ENCODE measurements at regions not wholly inside any gene's neighbourhood (a gene's known extent, or its start where the extent isn't known, plus 50 kb on each side); places are given as distances from the start of the nearest gene placed in this dataset.
"Not testable (repeated sequence)": the region's sequence is repeated elsewhere in the genome, so short reads cannot be mapped to it uniquely, and the experiment has no call there.

- in situ Hi-C loops (cut with HindIII; ENCODE audit: low sequenced_read_pairs): no loop called here
Measured at GRCh38 chr2:36302911-36303310, 52.7 kb upstream of the CRIM1 start.

DNA sequence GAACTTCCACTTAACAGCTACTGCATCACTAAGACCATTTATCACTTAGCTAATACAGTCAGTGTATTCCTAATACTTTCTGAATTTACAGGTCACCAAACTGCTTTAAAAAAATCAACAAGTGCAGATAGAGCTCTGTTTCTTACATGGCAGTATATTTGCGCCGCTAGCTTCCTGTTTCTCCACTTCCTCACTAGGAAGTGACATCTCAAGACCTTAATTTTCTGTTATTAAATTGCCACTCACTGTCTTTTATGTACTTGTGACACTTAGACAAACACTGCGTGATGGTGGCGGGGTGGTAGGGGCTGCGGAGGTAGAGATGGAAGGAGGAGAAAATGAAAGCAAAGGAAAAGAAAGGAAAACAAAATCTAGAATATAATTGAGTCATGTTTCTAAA lies 53.7 kb upstream of the CRIM1 start:
- in situ Hi-C loops (cut with HindIII; ENCODE audit: low sequenced_read_pairs): no loop called here

DNA sequence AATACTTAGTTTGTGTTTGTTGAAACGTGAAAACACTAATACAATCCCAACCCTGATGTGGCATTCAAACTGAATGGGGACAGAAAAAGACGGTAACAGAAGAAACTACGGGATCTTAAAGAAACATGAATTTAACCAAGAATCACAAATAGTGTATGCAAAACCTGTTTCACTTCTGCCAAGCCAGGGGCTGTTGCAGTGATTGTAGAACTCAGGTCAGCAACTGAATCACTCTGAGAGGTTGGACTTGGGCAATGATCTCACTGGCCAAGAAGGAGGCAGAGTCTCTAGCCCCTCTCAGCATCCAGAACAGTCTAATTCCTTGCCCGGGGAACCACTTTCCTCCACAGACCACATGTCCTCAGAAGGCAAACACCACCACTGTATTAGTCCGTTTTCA lies 54.9 kb upstream of the CRIM1 start:
- in situ Hi-C loops (cut with HindIII; ENCODE audit: low sequenced_read_pairs): no loop called here

GRCh38 chr2:36296798-36297197 lies 58.8 kb upstream of the CRIM1 start:
- in situ Hi-C loops (cut with HindIII; ENCODE audit: low sequenced_read_pairs): no loop called here

GRCh38 chr2:36294316-36294721 lies 61.3 kb upstream of the CRIM1 start:
- in situ Hi-C loops (cut with HindIII; ENCODE audit: low sequenced_read_pairs): no loop called here

GRCh38 chr2:36290306-36290856 lies 65.2 kb upstream of the CRIM1 start:
- in situ Hi-C loops (cut with HindIII; ENCODE audit: low sequenced_read_pairs): no loop called here

GRCh38 chr2:36289731-36290130 lies 65.8 kb upstream of the CRIM1 start:
- in situ Hi-C loops (cut with HindIII; ENCODE audit: low sequenced_read_pairs): no loop called here

GRCh38 chr2:36287363-36288275 lies 68.0 kb upstream of the CRIM1 start:
- in situ Hi-C loops (cut with HindIII; ENCODE audit: low sequenced_read_pairs): no loop called here

DNA sequence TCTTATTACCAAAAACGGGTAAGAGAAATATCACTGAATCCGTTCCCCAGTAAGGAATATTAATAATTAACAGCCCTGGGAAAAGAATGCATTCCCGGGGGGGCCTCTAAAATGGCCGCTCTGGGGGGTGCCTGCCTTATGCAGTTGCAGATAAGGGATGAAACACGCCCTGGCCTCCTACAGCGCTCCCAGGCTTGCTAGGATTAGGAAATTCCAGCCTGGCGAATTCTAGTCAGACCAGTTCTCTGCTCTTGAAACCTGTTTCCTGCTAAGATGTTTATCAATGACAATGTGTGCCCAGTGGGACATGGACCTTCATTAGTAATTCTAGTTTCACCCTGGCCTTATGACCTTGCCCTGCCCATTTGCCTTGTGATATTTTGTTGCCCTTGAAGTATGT lies 76.1 kb upstream of the CRIM1 start:
- in situ Hi-C loops (cut with HindIII; ENCODE audit: low sequenced_read_pairs): not testable (repeated sequence)

DNA sequence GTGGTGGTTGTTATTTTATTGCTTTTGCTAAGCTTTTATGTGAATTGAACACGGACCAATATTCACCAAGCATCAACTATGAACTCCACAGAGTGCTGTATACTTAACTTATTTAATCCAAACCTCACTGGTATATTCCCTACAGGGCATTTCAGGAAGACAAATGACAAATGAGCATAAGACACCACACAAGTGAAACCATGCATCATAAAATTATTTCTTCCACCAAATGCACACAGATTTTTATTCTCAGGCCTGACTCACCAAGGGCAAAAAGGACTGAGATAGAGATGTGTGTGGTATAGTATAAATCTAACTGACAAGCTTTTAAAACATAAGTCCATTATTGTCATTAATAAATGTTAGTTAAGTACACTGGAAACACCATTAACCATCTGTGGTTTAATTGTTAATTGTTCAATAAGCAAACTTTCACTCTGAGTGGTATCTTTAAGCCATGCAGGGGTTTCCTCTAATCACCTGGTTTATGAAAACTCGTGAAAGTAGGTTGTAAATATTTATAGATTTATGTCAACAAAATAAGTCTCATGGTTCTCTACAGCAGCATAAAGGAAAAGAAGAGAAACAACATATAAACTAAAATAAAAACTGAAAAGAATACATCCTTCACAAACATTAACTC lies 77.6 kb upstream of the CRIM1 start:
- in situ Hi-C loops (cut with HindIII; ENCODE audit: low sequenced_read_pairs): no loop called here

- in situ Hi-C loops (cut with HindIII; ENCODE audit: low sequenced_read_pairs): no loop called here
Measured at GRCh38 chr2:36277146-36277808, 78.3 kb upstream of the CRIM1 start.

DNA sequence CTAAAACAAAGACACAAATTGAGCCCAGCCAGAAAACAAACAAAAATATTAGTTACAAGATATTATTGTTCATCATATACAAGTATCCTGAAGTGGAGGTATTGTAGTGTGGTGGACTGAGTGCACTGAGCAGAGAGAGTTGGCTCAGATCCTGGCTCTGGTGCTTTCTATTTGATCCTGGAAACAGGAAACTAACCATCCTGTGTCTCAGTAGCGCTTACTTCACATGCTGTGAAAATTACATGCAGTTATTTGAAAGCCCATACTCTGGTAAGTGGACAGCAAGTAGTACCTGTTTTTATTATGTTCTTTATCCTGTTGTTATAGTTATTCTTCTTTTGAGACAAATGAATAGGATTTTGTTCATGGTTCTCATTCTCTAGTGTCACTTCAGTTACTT lies 84.3 kb upstream of the CRIM1 start:
- in situ Hi-C loops (cut with HindIII; ENCODE audit: low sequenced_read_pairs): no loop called here

DNA sequence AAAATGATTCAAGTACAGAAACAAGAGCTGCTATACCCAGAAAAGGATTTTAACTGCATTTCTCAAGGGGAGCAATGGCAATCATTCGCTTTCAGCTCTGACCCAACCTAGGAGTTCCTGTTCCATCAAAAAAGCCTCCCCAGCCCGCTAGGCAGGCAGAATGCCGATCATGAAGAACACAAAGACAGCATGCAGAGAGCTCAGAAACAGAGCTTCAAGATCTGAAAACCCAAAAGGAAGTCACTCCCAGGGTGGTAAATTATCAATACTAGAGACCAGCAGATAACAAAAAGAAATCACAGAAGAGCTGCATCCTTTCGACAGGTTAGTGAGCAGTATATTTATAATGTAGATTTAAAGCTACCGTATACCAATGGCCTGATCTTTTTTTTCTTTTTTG lies 84.8 kb upstream of the CRIM1 start:
- in situ Hi-C loops (cut with HindIII; ENCODE audit: low sequenced_read_pairs): no loop called here

- in situ Hi-C loops (cut with HindIII; ENCODE audit: low sequenced_read_pairs): no loop called here
Measured at GRCh38 chr2:36267194-36267593, 88.4 kb upstream of the CRIM1 start.

GRCh38 chr2:36266536-36267121 lies 88.9 kb upstream of the CRIM1 start:
- in situ Hi-C loops (cut with HindIII; ENCODE audit: low sequenced_read_pairs): no loop called here

DNA sequence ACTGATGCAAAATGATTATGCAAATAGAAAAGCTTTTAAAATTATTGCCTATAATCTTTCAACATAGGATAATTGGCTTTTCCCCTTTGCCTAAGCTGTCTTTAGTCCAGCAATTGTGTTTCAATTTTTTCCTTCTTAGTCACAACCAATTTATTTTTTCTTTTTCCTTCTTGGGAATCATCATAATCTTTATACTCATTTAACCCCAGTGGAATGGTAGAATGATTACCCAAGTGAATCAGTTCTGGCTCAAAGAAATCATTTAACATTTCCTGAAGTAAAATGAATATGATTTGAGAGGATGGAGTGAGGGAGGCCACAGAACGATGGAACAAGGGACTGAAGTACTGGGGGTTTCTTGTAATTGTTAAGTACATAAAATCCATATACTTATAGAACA lies 93.0 kb upstream of the CRIM1 start:
- in situ Hi-C loops (cut with HindIII; ENCODE audit: low sequenced_read_pairs): no loop called here

- in situ Hi-C loops (cut with HindIII; ENCODE audit: low sequenced_read_pairs): no loop called here
Measured at GRCh38 chr2:36255863-36256262, 99.7 kb upstream of the CRIM1 start.

GRCh38 chr2:36253086-36253485 lies 102.5 kb upstream of the CRIM1 start:
- in situ Hi-C loops (cut with HindIII; ENCODE audit: low sequenced_read_pairs): no loop called here

GRCh38 chr2:36246320-36246990 lies 109.1 kb upstream of the CRIM1 start:
- in situ Hi-C loops (cut with HindIII; ENCODE audit: low sequenced_read_pairs): no loop called here

DNA sequence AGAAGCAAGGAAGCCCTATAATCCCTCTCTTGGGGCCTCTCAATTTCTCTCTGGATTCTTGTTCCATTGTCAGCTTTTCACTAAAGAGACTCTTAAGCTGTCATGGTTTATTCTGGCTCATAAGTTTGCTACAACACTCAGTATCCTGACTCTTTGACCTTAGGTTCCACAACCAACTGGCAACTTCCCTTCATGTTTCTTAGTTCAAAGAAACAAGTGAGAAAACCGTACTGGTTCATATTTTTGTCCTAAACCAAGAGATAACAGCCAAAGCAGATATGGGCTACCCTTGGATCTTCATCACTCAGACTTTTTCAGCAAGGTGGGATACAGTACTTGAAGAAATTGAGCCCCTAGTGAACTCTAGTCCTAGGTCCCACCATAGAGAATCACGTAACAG lies 109.9 kb upstream of the CRIM1 start:
- in situ Hi-C loops (cut with HindIII; ENCODE audit: low sequenced_read_pairs): no loop called here

- in situ Hi-C loops (cut with HindIII; ENCODE audit: low sequenced_read_pairs): no loop called here
Measured at GRCh38 chr2:36238106-36238505, 117.5 kb upstream of the CRIM1 start.

Data from DLD1 (cell line).